Aorta (tissue), 5 donors: ENCODE measurements at regions not wholly inside any gene's neighbourhood (a gene's known extent, or its start where the extent isn't known, plus 50 kb on each side); places are given as distances from the start of the nearest gene placed in this dataset.
"Not testable (repeated sequence)": the region's sequence is repeated elsewhere in the genome, so short reads cannot be mapped to it uniquely, and the experiment has no call there.

Source experiments
- ATAC-seq: fragments of 200-7000 bp; cut with Tn5 transposase; one replicate; pipeline ENCODE4 v1.9.1; 2022; ENCODE audit warnings: moderate library complexity; ENCODE audit not compliant: low FRiP score
- DNase-seq, 2 donors: peaks; one replicate each; pipeline ENCODE4 v3.0.0-alpha.2; 2020
- H3K27ac ChIP-seq, 2 donors: one replicate each; pipeline ENCODE4 v1.5.1; 2013; ENCODE audit warnings: low read length in 2 of 2, mild to moderate bottlenecking in 2 of 2, moderate library complexity in 2 of 2, control low read depth in 1 of 2, inconsistent platforms in 1 of 2, low read depth in 1 of 2
- H3K27me3 ChIP-seq, 2 donors: one replicate each; pipeline ENCODE4 v1.6.1; 2013; ENCODE audit warnings: control low read depth in 1 of 2, low read length in 1 of 2, mild to moderate bottlenecking in 1 of 2, moderate library complexity in 1 of 2; ENCODE audit not compliant: insufficient read depth in 2 of 2, control insufficient read depth in 1 of 2
- H3K36me3 ChIP-seq, 2 donors: one replicate each; pipeline ENCODE4 v1.6.1; 2013; ENCODE audit warnings: control low read depth in 1 of 2, low read length in 1 of 2, mild to moderate bottlenecking in 1 of 2; ENCODE audit not compliant: insufficient read depth in 2 of 2, control insufficient read depth in 1 of 2
- H3K4me1 ChIP-seq, 2 donors: one replicate each; pipeline ENCODE4 v1.6.1; 2013; ENCODE audit warnings: low read length in 2 of 2, control low read depth in 1 of 2, mild to moderate bottlenecking in 1 of 2, moderate library complexity in 1 of 2; ENCODE audit not compliant: insufficient read depth in 2 of 2, control insufficient read depth in 1 of 2
- H3K4me3 ChIP-seq, 2 donors: one replicate each; pipeline ENCODE4 v1.5.1; 2013; ENCODE audit warnings: low read length in 2 of 2, control low read depth in 1 of 2, mild to moderate bottlenecking in 1 of 2
- H3K9me3 ChIP-seq: one replicate; pipeline ENCODE4 v1.6.1; 2013; ENCODE audit warnings: mild to moderate bottlenecking, low read length; ENCODE audit not compliant: control insufficient read depth
- WGBS, 2 donors: extraction: QIAGEN DNeasy Blood & Tissue Kit; methylation state at CpG; one replicate each; pipeline ENCODE4 v1.1.7; 2013; 5-methylcytosine and 5-hydroxymethylcytosine counted together
- intact Hi-C, 2 donors: fragments of 100-400 bp; cut with DNase I; formaldehyde crosslinking; loops; one replicate each; pipeline versions ENCODE4 v1.14.2 to v1.15.0; 2022
- donor health status: healthy with polysubstance abuse.
- donor health status: Bipolar disorder and iron deficiency.
- donor health status: DM: no; HTN: no; CAD: no.
- donor health status: DM: no; HTN: no; CAD: no.
- donor health status: DM: yes; HTN: yes; CAD: no.

- H3K9me3 ChIP-seq, H3K4me3 ChIP-seq, ATAC-seq, DNase-seq, H3K27me3 ChIP-seq, H3K27ac ChIP-seq, H3K36me3 ChIP-seq, intact Hi-C loops, H3K4me1 ChIP-seq: not testable (repeated sequence)
- WGBS, 2 donors, result 48 to 52% methylated on average over 4 of the region's 4 CpGs
Observed at GRCh38 chr10:2189356-2189755, 452.0 kb upstream of the ADARB2 start.

GRCh38 chr10:2188371-2188770 lies 451.0 kb upstream of the ADARB2 start:
- Histone ChIP-seq H3K27me3 (peaks cover 0 to under 1% of the 10 kb centered on the region in 2 donors), H3K4me3 (no peak overlapping the region), H3K27ac (no peak overlapping the region), H3K4me1 (no peaks in the 10 kb centered on the region), H3K36me3 (no peaks in the 10 kb centered on the region), H3K9me3 (no peaks in the 10 kb centered on the region)
- WGBS, 2 donors, result 75 to 77% methylated on average over 4 of the region's 4 CpGs
- intact Hi-C loops, result no loop called here
- no peak for DNase-seq
- no peak for ATAC-seq

GRCh38 chr10:2173327-2173726 lies 436.0 kb upstream of the ADARB2 start:
- intact Hi-C loops, result no loop called here
- no peak for DNase-seq
- no peaks in the 10 kb centered on the region for H3K36me3 ChIP-seq
- peaks cover 2% of the 10 kb centered on the region for H3K9me3 ChIP-seq
- no peaks in the 10 kb centered on the region for H3K27me3 ChIP-seq
- 60 to 63% methylated on average over 2 of the region's 2 CpGs for WGBS, 2 donors
- H3K4me1 ChIP-seq, result no peaks in the 10 kb centered on the region
- ATAC-seq, result no peak
- H3K27ac ChIP-seq, result no peak overlapping the region
- no peak overlapping the region for H3K4me3 ChIP-seq

GRCh38 chr10:2165771-2166460 lies 428.6 kb upstream of the ADARB2 start:
- intact Hi-C loops, result no loop called here
- Histone ChIP-seq H3K36me3 (no peaks in the 10 kb centered on the region), H3K9me3 (no peaks in the 10 kb centered on the region), H3K27ac (no peak overlapping the region), H3K4me1 (no peaks in the 10 kb centered on the region), H3K27me3 (no peaks in the 10 kb centered on the region), H3K4me3 (no peak overlapping the region)
- no peak for DNase-seq
- WGBS, 2 donors, result 48 to 49% methylated on average over 18 of the region's 18 CpGs
- ATAC-seq, result peak; percentile 26

- Histone ChIP-seq H3K27ac (no peak overlapping the region), H3K27me3 (no peaks in the 10 kb centered on the region), H3K36me3 (no peaks in the 10 kb centered on the region), H3K9me3 (no peaks in the 10 kb centered on the region), H3K4me1 (no peaks in the 10 kb centered on the region), H3K4me3 (no peak overlapping the region)
- intact Hi-C loops, result no loop called here
- DNase-seq (no peak), ATAC-seq (no peak)
- 71 to 77% methylated on average over 4 of the region's 4 CpGs for WGBS, 2 donors
Observed at GRCh38 chr10:2150288-2150687, 413.0 kb upstream of the ADARB2 start.

- H3K4me1 ChIP-seq, result no peaks in the 10 kb centered on the region
- no peak overlapping the region for H3K4me3 ChIP-seq
- H3K27me3 ChIP-seq, result no peaks in the 10 kb centered on the region
- no peak overlapping the region for H3K27ac ChIP-seq
- ATAC-seq (no peak), DNase-seq (no peak)
- intact Hi-C loops, result no loop called here
- no peaks in the 10 kb centered on the region for H3K9me3 ChIP-seq
- 60 to 70% methylated on average over 18 of the region's 18 CpGs for WGBS, 2 donors
- H3K36me3 ChIP-seq, result no peaks in the 10 kb centered on the region
Observed at GRCh38 chr10:2145926-2146478, 408.7 kb upstream of the ADARB2 start.

- WGBS, 2 donors, result 35 to 38% methylated on average over 7 of the region's 7 CpGs
- H3K36me3 ChIP-seq, result no peaks in the 10 kb centered on the region
- H3K27ac ChIP-seq, result no peak overlapping the region
- no peaks in the 10 kb centered on the region for H3K27me3 ChIP-seq
- DNase-seq (no peak), ATAC-seq (no peak)
- H3K4me3 ChIP-seq, result no peak overlapping the region
- H3K9me3 ChIP-seq, result no peaks in the 10 kb centered on the region
- no peaks in the 10 kb centered on the region for H3K4me1 ChIP-seq
- intact Hi-C loops, result no loop called here
Observed at GRCh38 chr10:2145491-2145890, 408.2 kb upstream of the ADARB2 start.

- no peak overlapping the region for H3K4me3 ChIP-seq
- no peak overlapping the region for H3K27ac ChIP-seq
- DNase-seq (no peak), ATAC-seq (no peak)
- WGBS, 2 donors, result 53 to 57% methylated on average over 4 of the region's 4 CpGs
- no peaks in the 10 kb centered on the region for H3K4me1 ChIP-seq
- no peaks in the 10 kb centered on the region for H3K36me3 ChIP-seq
- no peaks in the 10 kb centered on the region for H3K9me3 ChIP-seq
- H3K27me3 ChIP-seq, result no peaks in the 10 kb centered on the region
- intact Hi-C loops, result no loop called here
Observed at GRCh38 chr10:2144584-2144983, 407.3 kb upstream of the ADARB2 start.

GRCh38 chr10:2143213-2143835 lies 406.0 kb upstream of the ADARB2 start:
- ATAC-seq (no peak), DNase-seq (no peak)
- intact Hi-C loops, result no loop called here

More at GRCh38 chr10:2143213-2143835, 406.0 kb upstream of the ADARB2 start:
- Histone ChIP-seq H3K27ac (no peak overlapping the region), H3K27me3 (no peaks in the 10 kb centered on the region), H3K36me3 (no peaks in the 10 kb centered on the region), H3K9me3 (no peaks in the 10 kb centered on the region), H3K4me3 (no peak overlapping the region), H3K4me1 (no peaks in the 10 kb centered on the region)
- 82 to 85% methylated on average over 16 of the region's 16 CpGs for WGBS, 2 donors
